HCT116 (cell line): ENCODE measurements at regions not wholly inside any gene's neighbourhood (a gene's known extent, or its start where the extent isn't known, plus 50 kb on each side); places are given as distances from the start of the nearest gene placed in this dataset.

Source experiments
- ATAC-seq: fragments of 200-7000 bp; cut with Tn5 transposase; 2 replicates; pipeline ENCODE4 v1.9.1; 2020; ENCODE audit warnings: mild to moderate bottlenecking, moderate library complexity
- BruUV-seq: library from RNA; stranded (reverse); fragments of 400-500 nt; replicated peaks from 2 replicates; lab custom pipeline; 2021; lab: Mats Ljungman, UMichigan
- CTCF ChIA-PET: fragments of 300-600 bp; sonication (Branson Sonifier 250); formaldehyde crosslinking; loops from one replicate; lab custom pipeline; 2021; ENCODE audit warnings: antibody characterized with exemption; lab: Charles Lee
- POLR2A ChIA-PET: fragments of 300-600, 350-600 bp; sonication (Branson Sonifier 250); formaldehyde crosslinking; loops from one replicate; lab custom pipeline; 2021; ENCODE audit warnings: antibody characterized with exemption; lab: Charles Lee
- RAD21 ChIA-PET, 2 experiments: fragments of 300-600 bp; sonication (Branson Sonifier 250); formaldehyde crosslinking; loops; one replicate each; lab custom pipeline; 2023; ENCODE audit warnings: low total read pairs in 2 of 2; ENCODE audit not compliant: uncharacterized antibody in 2 of 2, unreplicated experiment in 2 of 2, low non-redundant PET in 1 of 2; lab: Charles Lee
- DNase-seq: peaks from one replicate; pipeline ENCODE4 v3.0.0-alpha.2; 2010; ENCODE audit warnings: low read depth, low spot score
- H2AFZ ChIP-seq: fragments of 200-600 bp; shearing (Covaris generic), sonication (generic); 2 replicates; pipeline ENCODE4 v1.6.1; 2017; ENCODE audit warnings: low read depth, mixed run types, mixed read lengths, antibody characterized with exemption, low read length; ENCODE audit not compliant: poor library complexity, severe bottlenecking
- H3K27ac ChIP-seq: 2 replicates; pipeline ENCODE4 v1.5.1; 2012; ENCODE audit warnings: low read depth, low read length
- H3K27me3 ChIP-seq: fragments of 200-600 bp; sonication (generic); 2 replicates; pipeline ENCODE4 v1.6.1; 2016; ENCODE audit warnings: mixed run types, low read length, mixed read lengths; ENCODE audit not compliant: insufficient read depth
- H3K36me3 ChIP-seq, 2 experiments: fragments of 200-500 bp in 1 of 2; fragments of 200-600 bp in 1 of 2; sonication (Bioruptor generic) in 1 of 2; sonication (generic) in 1 of 2; 2 replicates each; pipeline versions ENCODE4 v1.5.1 to v1.6.1; 2014 to 2016; ENCODE audit warnings: low read length in 2 of 2, inconsistent platforms in 1 of 2, mixed read lengths in 1 of 2, mixed run types in 1 of 2; ENCODE audit not compliant: insufficient read depth in 2 of 2, control insufficient read depth in 1 of 2
- H3K4me1 ChIP-seq, 2 experiments: fragments of 200-600 bp in 1 of 2; sonication (generic) in 1 of 2; 2 replicates each; pipeline versions ENCODE4 v1.5.1 to v1.6.1; 2012 to 2017; ENCODE audit warnings: low read length in 2 of 2, inconsistent platforms in 1 of 2, mild to moderate bottlenecking in 1 of 2, mixed read lengths in 1 of 2, mixed run types in 1 of 2, moderate library complexity in 1 of 2; ENCODE audit not compliant: insufficient read depth in 2 of 2, control insufficient read depth in 1 of 2
- H3K4me2 ChIP-seq: fragments of 200-600 bp; sonication (generic); 2 replicates; pipeline ENCODE4 v1.6.1; 2017; ENCODE audit warnings: mixed run types, low read length, mixed read lengths
- H3K4me3 ChIP-seq, 2 experiments: fragments of 200-600 bp in 1 of 2; sonication (generic) in 1 of 2; replicated peaks in 1 of 2; 2 replicates each; pipeline ENCODE4 v1.5.1; 2011 to 2016; ENCODE audit warnings: low read length in 2 of 2, control low read depth in 1 of 2, low read depth in 1 of 2, mild to moderate bottlenecking in 1 of 2, mixed read lengths in 1 of 2, mixed run types in 1 of 2
- H3K79me2 ChIP-seq: fragments of 200-600 bp; sonication (generic); 2 replicates; pipeline ENCODE4 v1.6.1; 2017; ENCODE audit warnings: mild to moderate bottlenecking, mixed run types, low read length, moderate library complexity, mixed read lengths; ENCODE audit not compliant: insufficient read depth
- H3K9ac ChIP-seq: fragments of 200-600 bp; sonication (generic); 2 replicates; pipeline ENCODE4 v1.6.1; 2016; ENCODE audit warnings: low read length, mixed read lengths
- H3K9me2 ChIP-seq: fragments of 200-600 bp; sonication (generic), shearing (Covaris generic); 2 replicates; pipeline ENCODE4 v1.6.1; 2017; ENCODE audit warnings: mixed run types, mild to moderate bottlenecking, moderate library complexity; ENCODE audit not compliant: insufficient read depth
- H3K9me3 ChIP-seq, 2 experiments: fragments of 200-500 bp in 1 of 2; fragments of 200-600 bp in 1 of 2; sonication (Bioruptor generic) in 1 of 2; sonication (generic) in 1 of 2; 2 replicates each; pipeline ENCODE4 v1.6.1; 2014 to 2017; ENCODE audit warnings: low read length in 2 of 2, mixed read lengths in 2 of 2, inconsistent platforms in 1 of 2, low read depth in 1 of 2, mild to moderate bottlenecking in 1 of 2, mixed run types in 1 of 2, moderate library complexity in 1 of 2; ENCODE audit not compliant: control insufficient read depth in 1 of 2, insufficient read depth in 1 of 2
- H4K20me1 ChIP-seq: fragments of 200-600 bp; sonication (generic), shearing (Covaris generic); 2 replicates; pipeline ENCODE4 v1.6.1; 2017; ENCODE audit warnings: mixed run types, mild to moderate bottlenecking, moderate library complexity; ENCODE audit not compliant: insufficient read depth
- CEBPB ChIP-seq: IDR thresholded peaks from 2 replicates; pipeline ENCODE4 v1.6.1; 2012; ENCODE audit warnings: low read depth
- CTCF ChIP-seq, 3 experiments: fragments of 200-600 bp in 1 of 3; sonication (generic) in 1 of 3; IDR thresholded peaks in 2 of 3; conservative IDR thresholded peaks in 1 of 3; 2 replicates each; pipeline ENCODE4 v1.5.1; 2012 to 2017; ENCODE audit warnings: low read depth in 2 of 3, low read length in 2 of 3, antibody characterized with exemption in 1 of 3, borderline replicate concordance in 1 of 3, control low read depth in 1 of 3, mild to moderate bottlenecking in 1 of 3, mixed read lengths in 1 of 3, mixed run types in 1 of 3, moderate library complexity in 1 of 3; ENCODE audit not compliant: insufficient read depth in 1 of 3
- EZH2phosphoT487 ChIP-seq: fragments of 200-600 bp; IDR thresholded peaks from 2 replicates; pipeline ENCODE4 v1.6.1; 2018; ENCODE audit warnings: antibody characterized with exemption, borderline replicate concordance
- POLR2A ChIP-seq: IDR thresholded peaks from 2 replicates; pipeline ENCODE4 v1.7.0; 2011; ENCODE audit warnings: borderline replicate concordance; ENCODE audit not compliant: insufficient read depth, insufficient read length; ENCODE audit errors: extremely low read depth
- POLR2AphosphoS5 ChIP-seq: IDR thresholded peaks from 2 replicates; pipeline ENCODE4 v1.6.1; 2011; ENCODE audit warnings: mild to moderate bottlenecking, low read depth, low read length, moderate library complexity
- REST ChIP-seq: IDR thresholded peaks from 2 replicates; pipeline ENCODE4 v1.6.1; 2012; ENCODE audit warnings: low read depth
- SIN3A ChIP-seq: IDR thresholded peaks from 2 replicates; pipeline ENCODE4 v1.6.1; 2012; ENCODE audit warnings: low read depth
- SP1 ChIP-seq: IDR thresholded peaks from 2 replicates; pipeline ENCODE4 v1.6.1; 2012; ENCODE audit warnings: low read depth
- YY1 ChIP-seq: IDR thresholded peaks from 2 replicates; pipeline ENCODE4 v1.6.1; 2011; ENCODE audit warnings: low read length, low read depth, moderate library complexity, mild to moderate bottlenecking; ENCODE audit not compliant: insufficient replicate concordance; ENCODE audit errors: extremely low read depth
- ZBTB33 ChIP-seq: IDR thresholded peaks from 2 replicates; pipeline ENCODE4 v1.6.1; 2011; ENCODE audit warnings: mild to moderate bottlenecking, low read length, moderate library complexity; ENCODE audit not compliant: insufficient replicate concordance; ENCODE audit errors: extremely low read depth
- ZFX ChIP-seq: fragments of 450-650 bp; IDR thresholded peaks from 2 replicates; pipeline ENCODE4 v1.6.1; 2017
- ZNF274 ChIP-seq: fragments of 200-500 bp; sonication (Bioruptor generic); IDR thresholded peaks from 2 replicates; pipeline ENCODE4 v1.6.1; 2014; ENCODE audit warnings: mild to moderate bottlenecking, low read depth, low read length, inconsistent platforms
- intact Hi-C: fragments of 100-400 bp; cut with micrococcal nuclease; formaldehyde crosslinking; loops from 2 replicates; pipeline ENCODE4 v1.10.0; 2022

DNA sequence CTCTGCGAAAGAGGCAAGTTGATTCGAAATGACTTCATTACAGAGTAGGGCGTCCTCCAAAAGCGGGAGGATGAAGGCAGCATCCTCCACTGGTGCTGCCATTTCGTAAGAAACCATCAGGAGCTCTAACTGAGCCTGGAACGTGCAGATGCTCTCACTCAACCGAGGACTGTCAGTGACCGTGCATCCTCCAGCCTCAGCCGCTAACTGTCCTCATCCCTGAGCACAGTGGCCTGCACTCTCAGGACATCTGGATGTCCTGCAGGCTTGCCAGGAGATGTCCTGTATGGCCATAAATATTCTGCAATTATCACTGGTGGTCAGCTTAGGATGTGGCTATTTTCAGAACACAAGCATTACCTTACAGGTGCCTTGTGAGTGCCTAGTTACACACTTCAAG lies 107.1 kb upstream of the ADRA2C start:
- no peaks in the 10 kb centered on the region for H3K79me2 ChIP-seq
- intact Hi-C loops, result no loop called here
- H3K27ac ChIP-seq, result no peak overlapping the region
- POLR2A ChIA-PET, result no interaction called here
- H3K4me2 ChIP-seq, result no peak overlapping the region
- TF ChIP-seq ZFX (no peak), CTCF (IDR thresholded peaks at IDR 0.05 in 2 of 3, conservative IDR thresholded peaks at IDR 0.05 in 1 of 3; ENCODE audit: borderline replicate concordance in 1 of 3, insufficient read depth in 1 of 3, low read depth in 2 of 3, low read length in 2 of 3) (no peak), YY1 (no peak), SIN3A (no peak), EZH2phosphoT487 (no peak), SP1 (no peak)
- TF ChIP-seq, all 23 proteins: peak for 0
- Histone ChIP-seq H2AFZ (no peak overlapping the region), H3K9me2 (no peaks in the 10 kb centered on the region), H3K36me3 (no peaks in the 10 kb centered on the region), H4K20me1 (no peaks in the 10 kb centered on the region), H3K27me3 (no peaks in the 10 kb centered on the region), H3K9ac (no peak overlapping the region), H3K4me3 (no peak overlapping the region), H3K9me3 (no peaks in the 10 kb centered on the region), H3K4me1 (no peaks in the 10 kb centered on the region)
- no peak for DNase-seq
- RAD21 ChIA-PET, result no interaction called here
- CTCF ChIA-PET, result no interaction called here
- ATAC-seq, result no peak
- BruUV-seq, result no TSS peak

DNA sequence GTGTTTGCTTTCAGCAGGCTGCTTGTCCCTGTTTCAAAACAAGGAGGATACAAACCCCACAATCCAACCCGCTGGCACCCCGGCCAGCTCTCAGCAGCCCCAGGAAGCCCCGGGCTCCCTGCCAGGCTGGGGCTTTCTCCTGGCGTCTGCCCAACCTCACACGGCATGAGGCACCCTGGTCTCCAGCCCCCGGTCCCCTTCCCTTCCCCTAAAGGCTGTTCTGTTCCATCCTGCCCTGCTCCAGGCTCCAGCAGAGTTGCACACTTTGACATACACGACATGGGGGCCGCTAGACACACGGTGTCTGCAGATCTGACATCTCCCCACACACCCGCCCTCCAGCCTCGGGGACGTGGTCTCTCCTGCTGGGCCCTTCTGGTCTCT lies 107.7 kb upstream of the ADRA2C start:
- BruUV-seq, result no TSS peak
- H2AFZ ChIP-seq, result no peak overlapping the region
- H3K9me3 ChIP-seq, result no peaks in the 10 kb centered on the region
- no peak overlapping the region for H3K9ac ChIP-seq
- H3K4me3 ChIP-seq, result no peak overlapping the region
- H3K79me2 ChIP-seq, result no peaks in the 10 kb centered on the region
- no peaks in the 10 kb centered on the region for H3K4me1 ChIP-seq
- POLR2A ChIA-PET, result no interaction called here
- RAD21 ChIA-PET, result no interaction called here
- intact Hi-C loops, result no loop called here
- H3K36me3 ChIP-seq, result no peaks in the 10 kb centered on the region
- H4K20me1 ChIP-seq, result no peaks in the 10 kb centered on the region
- no peak overlapping the region for H3K4me2 ChIP-seq
- H3K27ac ChIP-seq, result no peak overlapping the region
- no peaks in the 10 kb centered on the region for H3K9me2 ChIP-seq
- no peak for ATAC-seq
- no peaks in the 10 kb centered on the region for H3K27me3 ChIP-seq
- CTCF ChIA-PET, result no interaction called here
- DNase-seq, result no peak
- TF ChIP-seq CEBPB (no peak), ZNF274 (no peak), REST (no peak), ZBTB33 (no peak), POLR2A (no peak), POLR2AphosphoS5 (no peak)
